DMS 273 treated with DMSO at 0.1 percent for 48 hours (cell line): ENCODE measurements at regions not wholly inside any gene's neighbourhood (a gene's known extent, or its start where the extent isn't known, plus 50 kb on each side); places are given as distances from the start of the nearest gene placed in this dataset.
"Not testable (repeated sequence)": the region's sequence is repeated elsewhere in the genome, so short reads cannot be mapped to it uniquely, and the experiment has no call there.

ENCODE experiments used
- DNase-seq: peaks from one replicate; lab custom pipeline; 2025; lab: John Stamatoyannopoulos, UW

GRCh38 chr4:95898226-95898625 is 58.3 kb downstream of the PDHA2 start:
- no peak for DNase-seq

- DNase-seq, result no peak
Measured at GRCh38 chr4:95909211-95909610, 69.3 kb downstream of the PDHA2 start.

GRCh38 chr4:95910749-95911148 is 70.9 kb downstream of the PDHA2 start:
- DNase-seq, result no peak

- no peak for DNase-seq
Measured at GRCh38 chr4:95921470-95921869, 81.6 kb downstream of the PDHA2 start.

GRCh38 chr4:95929448-95930064 is 89.7 kb downstream of the PDHA2 start:
- no peak for DNase-seq

GRCh38 chr4:95939141-95939540 is 99.2 kb downstream of the PDHA2 start:
- no peak for DNase-seq

- DNase-seq, result no peak
Measured at GRCh38 chr4:95949136-95949765, 109.4 kb downstream of the PDHA2 start.

GRCh38 chr4:95949808-95950207 is 109.9 kb downstream of the PDHA2 start:
- no peak for DNase-seq

GRCh38 chr4:95952538-95952937 is 112.6 kb downstream of the PDHA2 start:
- not testable (repeated sequence) for DNase-seq

- DNase-seq, result no peak
Measured at GRCh38 chr4:95956094-95956493, 116.2 kb downstream of the PDHA2 start.

- DNase-seq, result no peak
Measured at GRCh38 chr4:95957054-95957453, 117.2 kb downstream of the PDHA2 start.

GRCh38 chr4:95957759-95958158 is 117.9 kb downstream of the PDHA2 start:
- no peak for DNase-seq

GRCh38 chr4:95959182-95959581 is 119.3 kb downstream of the PDHA2 start:
- DNase-seq, result no peak

- no peak for DNase-seq
Measured at GRCh38 chr4:95959633-95960032, 119.7 kb downstream of the PDHA2 start.

GRCh38 chr4:95963456-95963855 is 123.6 kb downstream of the PDHA2 start:
- DNase-seq, result no peak

- no peak for DNase-seq
Measured at GRCh38 chr4:95979961-95980876, 140.3 kb downstream of the PDHA2 start.

GRCh38 chr4:95980877-95981360 is 141.0 kb downstream of the PDHA2 start:
- DNase-seq, result no peak

GRCh38 chr4:95981591-95981990 is 141.7 kb downstream of the PDHA2 start:
- no peak for DNase-seq

GRCh38 chr4:95982516-95982915 is 142.6 kb downstream of the PDHA2 start:
- DNase-seq, result no peak

- no peak for DNase-seq
Measured at GRCh38 chr4:95984081-95984480, 144.2 kb downstream of the PDHA2 start.

- no peak for DNase-seq
Measured at GRCh38 chr4:95985051-95985450, 145.2 kb downstream of the PDHA2 start.

- DNase-seq, result no peak
Measured at GRCh38 chr4:95985791-95986550, 146.1 kb downstream of the PDHA2 start.
